Colonic mucosa (tissue), 4 donors: ENCODE measurements at regions not wholly inside any gene's neighbourhood (a gene's known extent, or its start where the extent isn't known, plus 50 kb on each side); places are given as distances from the start of the nearest gene placed in this dataset.

Experiments used
- DNase-seq: peaks from one replicate; pipeline ENCODE4 v3.0.0-alpha.2; 2020
- H3K27ac ChIP-seq: fragments of 200-600 bp; one replicate; pipeline ENCODE4 v1.8.0; 2021
- H3K27me3 ChIP-seq: fragments of 200-600 bp; one replicate; pipeline ENCODE4 v1.8.0; 2021
- H3K36me3 ChIP-seq: fragments of 200-600 bp; one replicate; pipeline ENCODE4 v1.8.0; 2021
- H3K4me1 ChIP-seq: fragments of 200-600 bp; one replicate; pipeline ENCODE4 v1.8.0; 2021; ENCODE audit warnings: mild to moderate bottlenecking
- H3K4me3 ChIP-seq: fragments of 200-600 bp; one replicate; pipeline ENCODE4 v1.8.0; 2021
- H3K9ac ChIP-seq, 2 donors: one replicate each; pipeline ENCODE4 v1.7.0; 2013; ENCODE audit warnings: control low read depth in 2 of 2, low read depth in 2 of 2, low read length in 2 of 2
- H3K9me3 ChIP-seq: fragments of 200-600 bp; one replicate; pipeline ENCODE4 v1.8.0; 2021
- CTCF ChIP-seq: fragments of 200-600 bp; IDR thresholded peaks from one replicate; pipeline ENCODE4 v1.8.0; 2022; ENCODE audit warnings: antibody characterized with exemption, mild to moderate bottlenecking
- intact Hi-C: fragments of 100-400 bp; cut with DNase I; formaldehyde crosslinking; loops from one replicate; pipeline ENCODE4 v1.14.1; 2022
- donor health status: healthy.
- donor health status: DM: no; HTN: no; CAD: no.
- donor health status: DM: no; HTN: no; CAD: no.

- Histone ChIP-seq H3K36me3 (no peaks in the 10 kb centered on the region), H3K27ac (no peak overlapping the region), H3K9me3 (no peaks in the 10 kb centered on the region), H3K27me3 (no peaks in the 10 kb centered on the region), H3K9ac (no peak overlapping the region), H3K4me1 (no peaks in the 10 kb centered on the region), H3K4me3 (no peak overlapping the region)
- intact Hi-C loops, result no loop called here
- DNase-seq, result no peak
- no peak for TF ChIP-seq CTCF
These were observed 1163.0 kb downstream of the DIAPH3 start for GRCh38 chr13:59000770-59001169.

- Histone ChIP-seq H3K27me3 (no peaks in the 10 kb centered on the region), H3K27ac (no peak overlapping the region), H3K9ac (no peak overlapping the region), H3K4me3 (no peak overlapping the region), H3K4me1 (no peaks in the 10 kb centered on the region), H3K36me3 (no peaks in the 10 kb centered on the region), H3K9me3 (no peaks in the 10 kb centered on the region)
- TF ChIP-seq CTCF, result no peak
- intact Hi-C loops, result no loop called here
- DNase-seq, result no peak
These were observed 1151.0 kb downstream of the DIAPH3 start for GRCh38 chr13:59012731-59013130.

GRCh38 chr13:59016250-59016649 is 1147.5 kb downstream of the DIAPH3 start:
- Histone ChIP-seq H3K9ac (no peak overlapping the region), H3K4me3 (no peak overlapping the region), H3K4me1 (no peaks in the 10 kb centered on the region), H3K27me3 (no peaks in the 10 kb centered on the region), H3K27ac (no peak overlapping the region), H3K36me3 (no peaks in the 10 kb centered on the region), H3K9me3 (no peaks in the 10 kb centered on the region)
- no peak for DNase-seq
- TF ChIP-seq CTCF, result no peak
- intact Hi-C loops, result no loop called here

- H3K27me3 ChIP-seq, result no peaks in the 10 kb centered on the region
- no peaks in the 10 kb centered on the region for H3K9me3 ChIP-seq
- H3K9ac ChIP-seq, result no peak overlapping the region
- DNase-seq, result no peak
- H3K4me3 ChIP-seq, result no peak overlapping the region
- TF ChIP-seq CTCF, result no peak
- intact Hi-C loops, result no loop called here
- no peaks in the 10 kb centered on the region for H3K4me1 ChIP-seq
- H3K36me3 ChIP-seq, result no peaks in the 10 kb centered on the region
- H3K27ac ChIP-seq, result no peak overlapping the region
These were observed 1139.3 kb downstream of the DIAPH3 start for GRCh38 chr13:59024434-59024833.

GRCh38 chr13:59034198-59034597 is 1129.5 kb downstream of the DIAPH3 start:
- Histone ChIP-seq H3K27me3 (no peaks in the 10 kb centered on the region), H3K4me3 (no peak overlapping the region), H3K9me3 (no peaks in the 10 kb centered on the region), H3K9ac (no peak overlapping the region), H3K36me3 (no peaks in the 10 kb centered on the region), H3K27ac (no peak overlapping the region), H3K4me1 (no peaks in the 10 kb centered on the region)
- DNase-seq, result no peak
- intact Hi-C loops, result no loop called here
- no peak for TF ChIP-seq CTCF

GRCh38 chr13:59038824-59039223 is 1124.9 kb downstream of the DIAPH3 start:
- H3K4me3 ChIP-seq, result no peak overlapping the region
- no peaks in the 10 kb centered on the region for H3K4me1 ChIP-seq
- TF ChIP-seq CTCF, result no peak
- H3K27ac ChIP-seq, result no peak overlapping the region
- intact Hi-C loops, result no loop called here
- H3K9ac ChIP-seq, result no peak overlapping the region
- no peaks in the 10 kb centered on the region for H3K9me3 ChIP-seq
- no peak for DNase-seq
- no peaks in the 10 kb centered on the region for H3K27me3 ChIP-seq
- H3K36me3 ChIP-seq, result no peaks in the 10 kb centered on the region
